HS-5 (cell line): ENCODE measurements at regions not wholly inside any gene's neighbourhood (a gene's known extent, or its start where the extent isn't known, plus 50 kb on each side); places are given as distances from the start of the nearest gene placed in this dataset.
"Not testable (repeated sequence)": the region's sequence is repeated elsewhere in the genome, so short reads cannot be mapped to it uniquely, and the experiment has no call there.

Experiments used
- DNase-seq: peaks from one replicate; pipeline ENCODE4 v3.0.0-alpha.2; 2012; ENCODE audit warnings: low read depth

GRCh38 chr9:103068753-103069152 is 73.6 kb downstream of the CYLC2 start:
- DNase-seq, result no peak

GRCh38 chr9:103078581-103078980 is 83.4 kb downstream of the CYLC2 start:
- DNase-seq, result no peak

- no peak for DNase-seq
These were observed 87.4 kb downstream of the CYLC2 start for GRCh38 chr9:103082494-103082893.

- no peak for DNase-seq
These were observed 94.2 kb downstream of the CYLC2 start for GRCh38 chr9:103089357-103089756.

GRCh38 chr9:103104101-103104500 is 109.0 kb downstream of the CYLC2 start:
- no peak for DNase-seq

GRCh38 chr9:103116246-103116645 is 121.1 kb downstream of the CYLC2 start:
- no peak for DNase-seq

- DNase-seq, result no peak
These were observed 131.4 kb downstream of the CYLC2 start for GRCh38 chr9:103126494-103126893.

- DNase-seq, result no peak
These were observed 144.8 kb downstream of the CYLC2 start for GRCh38 chr9:103139891-103140290.

GRCh38 chr9:103152473-103152872 is 157.3 kb downstream of the CYLC2 start:
- DNase-seq, result no peak

- DNase-seq, result no peak
These were observed 172.4 kb downstream of the CYLC2 start for GRCh38 chr9:103167530-103167929.

- DNase-seq, result no peak
These were observed 173.1 kb downstream of the CYLC2 start for GRCh38 chr9:103168254-103168653.

GRCh38 chr9:103169798-103170197 is 174.7 kb downstream of the CYLC2 start:
- no peak for DNase-seq

GRCh38 chr9:103183701-103184171 is 188.6 kb downstream of the CYLC2 start:
- DNase-seq, result no peak

- no peak for DNase-seq
These were observed 191.8 kb downstream of the CYLC2 start for GRCh38 chr9:103186959-103187358.

- no peak for DNase-seq
These were observed 193.7 kb downstream of the CYLC2 start for GRCh38 chr9:103188781-103189350.

GRCh38 chr9:103193992-103194391 is 198.9 kb downstream of the CYLC2 start:
- DNase-seq, result no peak

- DNase-seq, result no peak
These were observed 208.0 kb downstream of the CYLC2 start for GRCh38 chr9:103203172-103203571.

GRCh38 chr9:103205881-103206585 is 210.9 kb downstream of the CYLC2 start:
- not testable (repeated sequence) for DNase-seq

GRCh38 chr9:103210607-103211006 is 215.5 kb downstream of the CYLC2 start:
- no peak for DNase-seq

GRCh38 chr9:103215197-103215596 is 220.1 kb downstream of the CYLC2 start:
- DNase-seq, result no peak

GRCh38 chr9:103225702-103226646 is 230.8 kb downstream of the CYLC2 start:
- no peak for DNase-seq

- DNase-seq, result no peak
These were observed 231.5 kb downstream of the CYLC2 start for GRCh38 chr9:103226647-103227013.
